Pulmonary artery endothelial cell (primary cell): ENCODE measurements at regions not wholly inside any gene's neighbourhood (a gene's known extent, or its start where the extent isn't known, plus 50 kb on each side); places are given as distances from the start of the nearest gene placed in this dataset.

Experiments used
- DNase-seq: peaks from one replicate; pipeline ENCODE4 v3.0.0-alpha.2; 2011; ENCODE audit warnings: low read depth, low spot score

- DNase-seq, result no peak
These were observed 86.3 kb downstream of the KCNRG start for GRCh38 chr13:50101590-50101989.

- DNase-seq, result no peak
These were observed 89.2 kb downstream of the KCNRG start for GRCh38 chr13:50104493-50104892.

- DNase-seq, result no peak
These were observed 91.3 kb downstream of the KCNRG start for GRCh38 chr13:50106559-50106958.

GRCh38 chr13:50107205-50107604, 92.0 kb downstream of the KCNRG start:
- no peak for DNase-seq

GRCh38 chr13:50114961-50115360, 99.7 kb downstream of the KCNRG start:
- DNase-seq, result no peak

- DNase-seq, result no peak
These were observed 100.5 kb downstream of the KCNRG start for GRCh38 chr13:50115695-50116094.

- peak; percentile 30 for DNase-seq
These were observed 101.3 kb downstream of the KCNRG start for GRCh38 chr13:50116430-50116973.

- DNase-seq, result no peak
These were observed 104.3 kb downstream of the KCNRG start for GRCh38 chr13:50119591-50119990.

GRCh38 chr13:50122455-50122854, 107.2 kb downstream of the KCNRG start:
- no peak for DNase-seq

- DNase-seq, result no peak
These were observed 107.8 kb downstream of the KCNRG start for GRCh38 chr13:50123002-50123401.

- DNase-seq, result no peak
These were observed 108.2 kb downstream of the KCNRG start for GRCh38 chr13:50123515-50123861.

GRCh38 chr13:50123862-50124535, 108.8 kb downstream of the KCNRG start:
- peak; percentile 89 for DNase-seq

- no peak for DNase-seq
These were observed 109.5 kb downstream of the KCNRG start for GRCh38 chr13:50124536-50125303.

GRCh38 chr13:50125304-50125553, 110.0 kb downstream of the KCNRG start:
- no peak for DNase-seq

- peak; percentile 55 for DNase-seq
These were observed 110.5 kb downstream of the KCNRG start for GRCh38 chr13:50125554-50126262.

- DNase-seq, result no peak
These were observed 111.2 kb downstream of the KCNRG start for GRCh38 chr13:50126263-50126992.

- no peak for DNase-seq
These were observed 111.9 kb downstream of the KCNRG start for GRCh38 chr13:50126993-50127725.

GRCh38 chr13:50127726-50128291, 112.6 kb downstream of the KCNRG start:
- no peak for DNase-seq

- no peak for DNase-seq
These were observed 113.2 kb downstream of the KCNRG start for GRCh38 chr13:50128428-50128931.

- no peak for DNase-seq
These were observed 113.9 kb downstream of the KCNRG start for GRCh38 chr13:50129081-50129705.
